SU-DHL-6 (cell line): ENCODE measurements at regions not wholly inside any gene's neighbourhood (a gene's known extent, or its start where the extent isn't known, plus 50 kb on each side); places are given as distances from the start of the nearest gene placed in this dataset.

Experiments used
- H2AFZ ChIP-seq: fragments of 200-600 bp; sonication (generic); 2 replicates; pipeline ENCODE4 v1.6.1; 2014; ENCODE audit warnings: low read depth, mild to moderate bottlenecking, moderate library complexity, mixed read lengths, antibody characterized with exemption, low read length; ENCODE audit not compliant: severe bottlenecking
- H3F3A ChIP-seq: fragments of 200-600 bp; shearing (Covaris generic); 2 replicates; pipeline ENCODE4 v1.6.0; 2016; ENCODE audit warnings: antibody characterized with exemption, mild to moderate bottlenecking; ENCODE audit not compliant: insufficient read depth
- H3K27ac ChIP-seq: fragments of 200-600 bp; sonication (generic); 2 replicates; pipeline ENCODE4 v1.5.1; 2016; ENCODE audit warnings: low read depth, mild to moderate bottlenecking, low read length, moderate library complexity, mixed read lengths
- H3K27me3 ChIP-seq: fragments of 200-600 bp; sonication (generic), shearing (Covaris generic); 2 replicates; pipeline ENCODE4 v1.6.0; 2014; ENCODE audit warnings: mild to moderate bottlenecking, low read length
- H3K36me3 ChIP-seq: fragments of 200-600 bp; sonication (generic); 2 replicates; pipeline ENCODE4 v1.6.1; 2014; ENCODE audit warnings: mild to moderate bottlenecking, low read length, mixed read lengths
- H3K4me2 ChIP-seq: fragments of 300-600, 200-600 bp; shearing (Covaris generic), sonication (generic); 2 replicates; pipeline ENCODE4 v1.6.0; 2014; ENCODE audit warnings: low read length, low read depth, mild to moderate bottlenecking; ENCODE audit not compliant: poor library complexity, severe bottlenecking
- H3K4me3 ChIP-seq: fragments of 200-600 bp; sonication (generic); 2 replicates; pipeline ENCODE4 v1.5.1; 2014; ENCODE audit warnings: antibody characterized with exemption, low read length, mild to moderate bottlenecking, mixed read lengths; ENCODE audit not compliant: insufficient read depth, poor library complexity, severe bottlenecking
- H3K79me2 ChIP-seq: fragments of 200-600 bp; sonication (generic); 2 replicates; pipeline ENCODE4 v1.6.1; 2014; ENCODE audit warnings: mild to moderate bottlenecking, low read length, moderate library complexity; ENCODE audit not compliant: insufficient read depth
- H3K9ac ChIP-seq: fragments of 200-600 bp; sonication (generic); 2 replicates; pipeline ENCODE4 v1.7.0; 2014; ENCODE audit warnings: mild to moderate bottlenecking, low read length
- H3K9me2 ChIP-seq: fragments of 200-600 bp; sonication (generic); replicated peaks from 2 replicates; pipeline ENCODE4 v1.6.1; 2014; ENCODE audit warnings: low read length; ENCODE audit not compliant: insufficient read depth
- H3K9me3 ChIP-seq: fragments of 200-600 bp; sonication (generic); 2 replicates; pipeline ENCODE4 v1.6.1; 2014; ENCODE audit warnings: low read length, mixed read lengths; ENCODE audit not compliant: insufficient read depth
- H4K20me1 ChIP-seq: fragments of 200-600 bp; sonication (generic); 2 replicates; pipeline ENCODE4 v1.6.1; 2014; ENCODE audit warnings: low read depth, mild to moderate bottlenecking, antibody characterized with exemption, low read length, moderate library complexity, mixed read lengths
- CTCF ChIP-seq: fragments of 200-600 bp; sonication (generic); IDR thresholded peaks from one replicate; pipeline ENCODE4 v1.5.1; 2017; ENCODE audit warnings: antibody characterized with exemption, mild to moderate bottlenecking, low read length, moderate library complexity; ENCODE audit not compliant: insufficient read depth, poor library complexity, severe bottlenecking
- EZH2phosphoT487 ChIP-seq: fragments of 200-600 bp; sonication (generic), shearing (Covaris generic); conservative IDR thresholded peaks from 2 replicates; pipeline ENCODE4 v1.6.1; 2018; ENCODE audit warnings: mild to moderate bottlenecking, antibody characterized with exemption, low read length, moderate library complexity, mixed read lengths

GRCh38 chr3:68485051-68485450 lies 447.3 kb downstream of the TAFA4 start:
- Histone ChIP-seq H3K36me3 (no peaks in the 10 kb centered on the region), H3K27me3 (no peaks in the 10 kb centered on the region), H3K9me3 (no peaks in the 10 kb centered on the region), H2AFZ (no peak overlapping the region), H3F3A (no peaks in the 10 kb centered on the region), H4K20me1 (no peaks in the 10 kb centered on the region), H3K27ac (no peak overlapping the region), H3K4me3 (no peak overlapping the region), H3K79me2 (no peaks in the 10 kb centered on the region), H3K9me2 (no peaks in the 10 kb centered on the region), H3K4me2 (no peak overlapping the region), H3K9ac (no peak overlapping the region)
- TF ChIP-seq CTCF = no peak
- TF ChIP-seq EZH2phosphoT487 = no peak

- H3K27ac ChIP-seq = no peak overlapping the region
- no peaks in the 10 kb centered on the region for H3K36me3 ChIP-seq
- TF ChIP-seq EZH2phosphoT487 (no peak), CTCF (no peak)
- no peak overlapping the region for H3K9ac ChIP-seq
- H4K20me1 ChIP-seq = no peaks in the 10 kb centered on the region
- no peak overlapping the region for H2AFZ ChIP-seq
- H3K4me2 ChIP-seq = no peak overlapping the region
- H3K9me3 ChIP-seq = no peaks in the 10 kb centered on the region
- H3K27me3 ChIP-seq = no peaks in the 10 kb centered on the region
- H3K4me3 ChIP-seq = no peak overlapping the region
- H3F3A ChIP-seq = no peaks in the 10 kb centered on the region
- H3K9me2 ChIP-seq = no peaks in the 10 kb centered on the region
- no peaks in the 10 kb centered on the region for H3K79me2 ChIP-seq
Observed at GRCh38 chr3:68483601-68484000, 448.7 kb downstream of the TAFA4 start.

- Histone ChIP-seq H3K27ac (no peak overlapping the region), H3K27me3 (no peaks in the 10 kb centered on the region), H4K20me1 (no peaks in the 10 kb centered on the region), H3K4me3 (no peak overlapping the region), H3K9me2 (no peaks in the 10 kb centered on the region), H2AFZ (no peak overlapping the region), H3K36me3 (no peaks in the 10 kb centered on the region), H3K9ac (no peak overlapping the region), H3K9me3 (no peaks in the 10 kb centered on the region), H3F3A (no peaks in the 10 kb centered on the region), H3K79me2 (no peaks in the 10 kb centered on the region), H3K4me2 (no peak overlapping the region)
- TF ChIP-seq EZH2phosphoT487 (no peak), CTCF (no peak)
Observed at GRCh38 chr3:68483041-68483440, 449.3 kb downstream of the TAFA4 start.

GRCh38 chr3:68482565-68482964 lies 449.8 kb downstream of the TAFA4 start:
- no peaks in the 10 kb centered on the region for H3F3A ChIP-seq
- no peak overlapping the region for H2AFZ ChIP-seq
- no peaks in the 10 kb centered on the region for H3K36me3 ChIP-seq
- H3K9me2 ChIP-seq = no peaks in the 10 kb centered on the region
- H3K79me2 ChIP-seq = no peaks in the 10 kb centered on the region
- no peak overlapping the region for H3K27ac ChIP-seq
- no peaks in the 10 kb centered on the region for H3K27me3 ChIP-seq
- TF ChIP-seq EZH2phosphoT487 = no peak
- no peak for TF ChIP-seq CTCF
- H3K4me3 ChIP-seq = no peak overlapping the region
- no peaks in the 10 kb centered on the region for H4K20me1 ChIP-seq
- H3K9ac ChIP-seq = no peak overlapping the region
- H3K9me3 ChIP-seq = no peaks in the 10 kb centered on the region
- H3K4me2 ChIP-seq = no peak overlapping the region
